Ovary (tissue), 3 donors: ENCODE measurements at regions not wholly inside any gene's neighbourhood (a gene's known extent, or its start where the extent isn't known, plus 50 kb on each side); places are given as distances from the start of the nearest gene placed in this dataset.

Source experiments
- CTCF ChIP-seq, 3 donors: fragments of 450-650 bp in 2 of 3; fragments of 200-600 bp in 1 of 3; IDR thresholded peaks; one replicate each; pipeline versions ENCODE4 v1.5.1 to v1.8.0; 2016 to 2022; ENCODE audit warnings: antibody characterized with exemption in 3 of 3, mild to moderate bottlenecking in 1 of 3
- EP300 ChIP-seq: sonication (generic); formaldehyde crosslinking; IDR thresholded peaks from one replicate; pipeline ENCODE4 v1.6.1; 2017; ENCODE audit warnings: antibody characterized with exemption
- POLR2A ChIP-seq: fragments of 450-650 bp; IDR thresholded peaks from one replicate; pipeline ENCODE4 v1.6.1; 2017; ENCODE audit warnings: antibody characterized with exemption, mild to moderate bottlenecking, moderate library complexity
- donor health status: DM: no; HTN: no; CAD: no.

DNA sequence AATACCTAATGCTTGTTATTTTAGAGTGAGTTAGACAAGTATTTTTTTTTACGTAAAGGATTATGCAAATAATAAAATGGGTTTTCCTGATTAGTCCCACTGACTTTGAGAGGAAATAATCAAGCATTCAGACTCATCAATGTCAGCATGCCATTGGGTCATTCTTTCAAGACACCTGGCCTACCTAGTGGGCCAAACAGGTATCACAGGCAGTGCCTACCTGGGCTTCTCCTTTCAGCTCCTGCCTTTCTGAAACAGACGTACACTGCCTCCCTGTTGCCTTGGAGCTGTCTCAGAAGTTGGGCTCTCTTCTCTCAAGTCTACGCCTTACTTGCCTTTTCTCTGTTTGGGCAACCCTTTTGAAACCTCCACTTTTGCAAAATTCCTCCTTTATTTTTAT is 545.6 kb downstream of the SNAPC1 start:
- TF ChIP-seq POLR2A (no peak), EP300 (no peak), CTCF (IDR thresholded peaks at IDR 0.05) (no peak)
